Tibial nerve (tissue), 4 donors: ENCODE measurements at regions not wholly inside any gene's neighbourhood (a gene's known extent, or its start where the extent isn't known, plus 50 kb on each side); places are given as distances from the start of the nearest gene placed in this dataset.

Experiments used
- EP300 ChIP-seq, 2 donors: sonication (generic); formaldehyde crosslinking; IDR thresholded peaks; one replicate each; pipeline ENCODE4 v1.6.1; 2017; ENCODE audit warnings: antibody characterized with exemption in 2 of 2, mild to moderate bottlenecking in 1 of 2
- POLR2A ChIP-seq, 2 donors: fragments of 450-650 bp; IDR thresholded peaks; one replicate each; pipeline ENCODE4 v1.6.1; 2017; ENCODE audit warnings: antibody characterized with exemption in 2 of 2, mild to moderate bottlenecking in 2 of 2, moderate library complexity in 2 of 2
- TF ChIP-seq, protein P1 (sequence below), 5 experiments: fragments of 200-600 bp in 3 of 5; fragments of 450-650 bp in 2 of 5; sonication (generic) in 3 of 5; IDR thresholded peaks; one replicate each; pipeline ENCODE4 v1.5.1; 2016 to 2019; ENCODE audit warnings: antibody characterized with exemption in 5 of 5, mild to moderate bottlenecking in 3 of 5, moderate library complexity in 2 of 5

DNA sequence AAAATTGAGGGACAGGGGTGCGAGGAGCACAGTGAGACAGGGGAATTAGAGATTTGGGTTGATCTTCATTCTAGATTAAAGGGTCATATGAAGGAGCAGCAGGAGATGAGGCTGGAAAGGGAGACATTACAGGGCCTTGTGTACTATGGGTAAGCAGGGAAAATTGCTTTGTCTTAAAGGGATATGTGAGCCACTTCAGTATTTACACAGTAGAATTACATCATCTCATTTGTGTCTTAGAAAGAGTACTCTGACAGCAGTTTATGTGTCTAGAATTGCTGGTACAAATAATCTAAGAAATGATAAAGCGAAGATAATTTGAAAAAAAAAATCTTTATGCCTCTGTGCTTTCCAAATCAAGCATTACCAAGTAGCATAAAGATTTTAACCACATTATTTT lies 287.0 kb upstream of the ARRDC3 start:
- TF ChIP-seq, protein P1, sequence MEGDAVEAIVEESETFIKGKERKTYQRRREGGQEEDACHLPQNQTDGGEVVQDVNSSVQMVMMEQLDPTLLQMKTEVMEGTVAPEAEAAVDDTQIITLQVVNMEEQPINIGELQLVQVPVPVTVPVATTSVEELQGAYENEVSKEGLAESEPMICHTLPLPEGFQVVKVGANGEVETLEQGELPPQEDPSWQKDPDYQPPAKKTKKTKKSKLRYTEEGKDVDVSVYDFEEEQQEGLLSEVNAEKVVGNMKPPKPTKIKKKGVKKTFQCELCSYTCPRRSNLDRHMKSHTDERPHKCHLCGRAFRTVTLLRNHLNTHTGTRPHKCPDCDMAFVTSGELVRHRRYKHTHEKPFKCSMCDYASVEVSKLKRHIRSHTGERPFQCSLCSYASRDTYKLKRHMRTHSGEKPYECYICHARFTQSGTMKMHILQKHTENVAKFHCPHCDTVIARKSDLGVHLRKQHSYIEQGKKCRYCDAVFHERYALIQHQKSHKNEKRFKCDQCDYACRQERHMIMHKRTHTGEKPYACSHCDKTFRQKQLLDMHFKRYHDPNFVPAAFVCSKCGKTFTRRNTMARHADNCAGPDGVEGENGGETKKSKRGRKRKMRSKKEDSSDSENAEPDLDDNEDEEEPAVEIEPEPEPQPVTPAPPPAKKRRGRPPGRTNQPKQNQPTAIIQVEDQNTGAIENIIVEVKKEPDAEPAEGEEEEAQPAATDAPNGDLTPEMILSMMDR (IDR thresholded peaks at IDR 0.05), result no peak
- no peak for TF ChIP-seq POLR2A (IDR thresholded peaks at IDR 0.05)
- TF ChIP-seq EP300 (IDR thresholded peaks at IDR 0.05), result no peak
